H9 (cell line): ENCODE measurements at regions not wholly inside any gene's neighbourhood (a gene's known extent, or its start where the extent isn't known, plus 50 kb on each side); places are given as distances from the start of the nearest gene placed in this dataset.

ENCODE experiments used
- DNase-seq: peaks from one replicate; pipeline ENCODE4 v3.0.0-alpha.2; 2017
- H2AFZ ChIP-seq: one replicate; pipeline ENCODE4 v1.6.1; 2013; ENCODE audit warnings: mild to moderate bottlenecking, low read length, control low read depth, moderate library complexity
- H2AK5ac ChIP-seq: 2 replicates; pipeline ENCODE4 v1.6.1; 2013; ENCODE audit warnings: low read length, control low read depth, mixed read lengths; ENCODE audit not compliant: insufficient read length
- H2BK120ac ChIP-seq: one replicate; pipeline ENCODE4 v1.6.1; 2013; ENCODE audit warnings: low read depth, mild to moderate bottlenecking, low read length, control low read depth, inconsistent platforms; ENCODE audit not compliant: poor library complexity, severe bottlenecking
- H2BK12ac ChIP-seq: 2 replicates; pipeline ENCODE4 v1.6.1; 2013; ENCODE audit warnings: low read length, control low read depth, mixed read lengths, low read depth; ENCODE audit not compliant: insufficient read length
- H2BK15ac ChIP-seq: 2 replicates; pipeline ENCODE4 v1.6.1; 2013; ENCODE audit warnings: low read depth, low read length, control low read depth
- H2BK20ac ChIP-seq: one replicate; pipeline ENCODE4 v1.6.1; 2013; ENCODE audit warnings: low read depth, mild to moderate bottlenecking, low read length, control low read depth, inconsistent platforms; ENCODE audit not compliant: poor library complexity, severe bottlenecking
- H2BK5ac ChIP-seq: 2 replicates; pipeline ENCODE4 v1.6.1; 2013; ENCODE audit warnings: low read length, control low read depth, mixed read lengths; ENCODE audit not compliant: insufficient read length
- H3K14ac ChIP-seq: 2 replicates; pipeline ENCODE4 v1.6.1; 2013; ENCODE audit warnings: low read length, control low read depth; ENCODE audit not compliant: insufficient read depth
- H3K18ac ChIP-seq: 2 replicates; pipeline ENCODE4 v1.6.1; 2013; ENCODE audit warnings: low read depth, mild to moderate bottlenecking, mixed read lengths, low read length, control low read depth; ENCODE audit not compliant: insufficient read length
- H3K23ac ChIP-seq: 2 replicates; pipeline ENCODE4 v1.6.1; 2013; ENCODE audit warnings: low read length, control low read depth, mixed read lengths, low read depth; ENCODE audit not compliant: insufficient read length
- H3K23me2 ChIP-seq: 2 replicates; pipeline ENCODE4 v1.6.1; 2013; ENCODE audit warnings: low read depth, mild to moderate bottlenecking, mixed read lengths, low read length, control low read depth; ENCODE audit not compliant: insufficient read length, poor library complexity, severe bottlenecking
- H3K27ac ChIP-seq: 2 replicates; pipeline ENCODE4 v1.5.1; 2013; ENCODE audit warnings: low read length, control low read depth, mixed read lengths, low read depth; ENCODE audit not compliant: insufficient read length
- H3K27me3 ChIP-seq: 2 replicates; pipeline ENCODE4 v1.6.1; 2013; ENCODE audit warnings: low read length, control low read depth, inconsistent platforms; ENCODE audit not compliant: insufficient read depth
- H3K4ac ChIP-seq: 2 replicates; pipeline ENCODE4 v1.6.1; 2013; ENCODE audit warnings: low read depth, mild to moderate bottlenecking, control low read depth, inconsistent platforms, low read length, moderate library complexity
- H3K4me1 ChIP-seq: 2 replicates; pipeline ENCODE4 v1.6.1; 2013; ENCODE audit warnings: low read length, control low read depth, inconsistent platforms; ENCODE audit not compliant: insufficient read depth
- H3K4me2 ChIP-seq: 2 replicates; pipeline ENCODE4 v1.6.1; 2013; ENCODE audit warnings: low read length, control low read depth, mixed read lengths; ENCODE audit not compliant: insufficient read length, insufficient read depth
- H3K56ac ChIP-seq: 2 replicates; pipeline ENCODE4 v1.6.1; 2013; ENCODE audit warnings: low read depth, mild to moderate bottlenecking, mixed read lengths, low read length, control low read depth; ENCODE audit not compliant: insufficient read length
- H3K79me1 ChIP-seq: 2 replicates; pipeline ENCODE4 v1.6.1; 2013; ENCODE audit warnings: low read depth, mild to moderate bottlenecking, moderate library complexity, low read length, control low read depth, inconsistent platforms; ENCODE audit not compliant: insufficient read depth, poor library complexity, severe bottlenecking
- H3K79me2 ChIP-seq: 2 replicates; pipeline ENCODE4 v1.6.1; 2013; ENCODE audit warnings: low read length, control low read depth, inconsistent platforms; ENCODE audit not compliant: insufficient read depth
- H3K9ac ChIP-seq: 2 replicates; pipeline ENCODE4 v1.6.1; 2013; ENCODE audit warnings: low read length, control low read depth, mixed read lengths; ENCODE audit not compliant: insufficient read length; ENCODE audit errors: extremely low read depth
- H3K9me3 ChIP-seq: one replicate; pipeline ENCODE4 v1.6.1; 2013; ENCODE audit warnings: low read depth, low read length, inconsistent platforms; ENCODE audit not compliant: control insufficient read depth
- H3T11ph ChIP-seq: one replicate; pipeline ENCODE4 v1.6.1; 2013; ENCODE audit warnings: mild to moderate bottlenecking, low read length, control low read depth, inconsistent platforms
- H4K20me1 ChIP-seq: one replicate; pipeline ENCODE4 v1.6.1; 2013; ENCODE audit not compliant: control insufficient read depth, insufficient read length, insufficient read depth
- H4K5ac ChIP-seq: 2 replicates; pipeline ENCODE4 v1.6.1; 2013; ENCODE audit warnings: low read depth, mild to moderate bottlenecking, mixed read lengths, low read length, control low read depth; ENCODE audit not compliant: insufficient read length
- H4K8ac ChIP-seq: replicated peaks from 2 replicates; pipeline ENCODE4 v1.6.1; 2013; ENCODE audit warnings: low read length, control low read depth, mixed read lengths, low read depth; ENCODE audit not compliant: insufficient read length
- H4K91ac ChIP-seq: 2 replicates; pipeline ENCODE4 v1.6.1; 2013; ENCODE audit warnings: low read depth, mild to moderate bottlenecking, moderate library complexity, mixed read lengths, low read length, control low read depth; ENCODE audit not compliant: insufficient read length
- H3K27ac Mint-ChIP-seq, 3 experiments: 2 replicates in 2 of 3; 3 replicates in 1 of 3; pipeline ENCODE4 v1.8.0; 2020 to 2021; ENCODE audit warnings: mixed read lengths in 3 of 3, mild to moderate bottlenecking in 1 of 3, moderate library complexity in 1 of 3
- H3K27me3 Mint-ChIP-seq: 2 replicates; pipeline ENCODE4 v1.8.0; 2021; ENCODE audit warnings: low read depth, mild to moderate bottlenecking, moderate library complexity, mixed read lengths
- H3K36me3 Mint-ChIP-seq, 3 experiments: 2 replicates in 2 of 3; 3 replicates in 1 of 3; pipeline ENCODE4 v1.8.0; 2020 to 2021; ENCODE audit warnings: low read depth in 3 of 3, mixed read lengths in 3 of 3; ENCODE audit not compliant: insufficient read depth in 1 of 3
- H3K4me1 Mint-ChIP-seq, 2 experiments: 2 replicates each; pipeline ENCODE4 v1.8.0; 2020; ENCODE audit warnings: mixed read lengths in 2 of 2
- H3K4me3 Mint-ChIP-seq, 2 experiments: 2 replicates in 1 of 2; 3 replicates in 1 of 2; pipeline ENCODE4 v1.8.0; 2020 to 2021; ENCODE audit warnings: mild to moderate bottlenecking in 2 of 2, mixed read lengths in 2 of 2, moderate library complexity in 1 of 2
- H3K9me3 Mint-ChIP-seq, 2 experiments: 2 replicates in 1 of 2; 3 replicates in 1 of 2; pipeline ENCODE4 v1.8.0; 2020; ENCODE audit warnings: mild to moderate bottlenecking in 2 of 2, mixed read lengths in 2 of 2, moderate library complexity in 1 of 2
- WGBS: extraction: QIAGEN DNeasy Blood & Tissue Kit; methylation state at CpG from one replicate; pipeline ENCODE4 v1.1.7; 2013; ENCODE audit warnings: missing lambda C conversion rate, low lambda C conversion rate, mixed read lengths; ENCODE audit not compliant: insufficient read length; ENCODE audit errors: extremely low coverage; 5-methylcytosine and 5-hydroxymethylcytosine counted together
- TF ChIP-seq, protein P1 (sequence below): fragments of 200-600 bp; sonication (generic); conservative IDR thresholded peaks from 3 replicates; pipeline ENCODE4 v1.8.0; 2021; ENCODE audit warnings: antibody characterized with exemption, mild to moderate bottlenecking

DNA sequence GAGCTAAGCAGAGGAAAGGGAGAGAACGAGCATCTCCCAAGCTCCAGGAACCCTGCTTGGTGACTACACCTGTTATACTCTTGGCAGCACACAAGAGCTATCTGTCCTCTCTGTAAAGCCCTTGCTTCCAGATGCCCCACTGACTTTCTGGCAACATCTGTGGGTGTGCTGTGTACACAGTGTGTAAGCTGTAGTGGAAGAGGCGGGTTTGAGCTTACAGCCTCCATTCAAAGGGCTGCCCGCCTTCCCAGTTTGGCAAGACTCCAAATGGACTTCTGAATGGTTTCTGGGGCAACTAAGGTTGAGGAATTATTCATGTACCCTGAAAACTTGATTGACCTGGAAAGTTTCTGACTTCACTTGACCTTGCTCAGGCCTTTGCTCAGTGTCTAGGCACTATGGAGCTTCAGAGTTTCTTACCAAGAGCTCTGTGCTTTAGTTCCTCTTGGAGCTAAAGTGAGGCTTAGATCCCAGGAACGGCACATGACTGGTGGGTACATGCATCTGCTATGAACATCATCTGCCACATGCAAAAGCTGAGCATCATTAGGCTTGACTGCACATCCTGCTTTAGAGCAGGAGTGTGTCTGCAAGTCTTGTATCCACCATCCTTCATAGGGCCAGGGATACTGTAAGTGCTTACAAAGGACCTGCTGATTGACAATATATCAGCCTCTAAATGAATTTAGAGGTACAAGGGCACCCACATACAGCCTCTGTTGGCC is 290.9 kb upstream of the SIX2 start:
- H4K5ac ChIP-seq: no peak overlapping the region
- no peak overlapping the region for H3T11ph ChIP-seq
- H3K4me1 Mint-ChIP-seq: no peaks in the 10 kb centered on the region; a peak in 1 of 4 replicates
- no peak overlapping the region for H2BK120ac ChIP-seq
- H4K8ac ChIP-seq: no peak overlapping the region
- DNase-seq: no peak
- no peak overlapping the region for H3K23ac ChIP-seq
- H3K27ac ChIP-seq: no peak overlapping the region
- H2BK15ac ChIP-seq: no peak overlapping the region
- H3K27me3 Mint-ChIP-seq: peaks cover 7% of the 10 kb centered on the region
- TF ChIP-seq, protein P1, sequence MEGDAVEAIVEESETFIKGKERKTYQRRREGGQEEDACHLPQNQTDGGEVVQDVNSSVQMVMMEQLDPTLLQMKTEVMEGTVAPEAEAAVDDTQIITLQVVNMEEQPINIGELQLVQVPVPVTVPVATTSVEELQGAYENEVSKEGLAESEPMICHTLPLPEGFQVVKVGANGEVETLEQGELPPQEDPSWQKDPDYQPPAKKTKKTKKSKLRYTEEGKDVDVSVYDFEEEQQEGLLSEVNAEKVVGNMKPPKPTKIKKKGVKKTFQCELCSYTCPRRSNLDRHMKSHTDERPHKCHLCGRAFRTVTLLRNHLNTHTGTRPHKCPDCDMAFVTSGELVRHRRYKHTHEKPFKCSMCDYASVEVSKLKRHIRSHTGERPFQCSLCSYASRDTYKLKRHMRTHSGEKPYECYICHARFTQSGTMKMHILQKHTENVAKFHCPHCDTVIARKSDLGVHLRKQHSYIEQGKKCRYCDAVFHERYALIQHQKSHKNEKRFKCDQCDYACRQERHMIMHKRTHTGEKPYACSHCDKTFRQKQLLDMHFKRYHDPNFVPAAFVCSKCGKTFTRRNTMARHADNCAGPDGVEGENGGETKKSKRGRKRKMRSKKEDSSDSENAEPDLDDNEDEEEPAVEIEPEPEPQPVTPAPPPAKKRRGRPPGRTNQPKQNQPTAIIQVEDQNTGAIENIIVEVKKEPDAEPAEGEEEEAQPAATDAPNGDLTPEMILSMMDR: no peak
- H3K4me3 Mint-ChIP-seq: no peak overlapping the region
- H2BK5ac ChIP-seq: no peak overlapping the region
- H3K36me3 Mint-ChIP-seq: no peaks in the 10 kb centered on the region; a peak in 1 of 7 replicates
- no peaks in the 10 kb centered on the region for H3K9me3 Mint-ChIP-seq
- no peak overlapping the region for H3K4ac ChIP-seq
- H3K9me3 ChIP-seq: no peaks in the 10 kb centered on the region
- no peak overlapping the region for H3K4me2 ChIP-seq
- H3K18ac ChIP-seq: no peak overlapping the region
- no peak overlapping the region for H4K91ac ChIP-seq
- no peak overlapping the region for H3K56ac ChIP-seq
- no peak overlapping the region for H2BK12ac ChIP-seq
- no CpG with 5 or more reads among the region's 4 CpGs for WGBS
- no peak overlapping the region for H2AK5ac ChIP-seq
- no peaks in the 10 kb centered on the region for H3K27me3 ChIP-seq
- H3K9ac ChIP-seq: no peak overlapping the region
- no peak overlapping the region for H3K14ac ChIP-seq
- no peaks in the 10 kb centered on the region for H3K4me1 ChIP-seq
- no peaks in the 10 kb centered on the region for H3K23me2 ChIP-seq
- H3K79me2 ChIP-seq: no peaks in the 10 kb centered on the region
- no peaks in the 10 kb centered on the region for H3K79me1 ChIP-seq
- H2AFZ ChIP-seq: no peak overlapping the region
- H3K27ac Mint-ChIP-seq: no peak overlapping the region
- no peak overlapping the region for H2BK20ac ChIP-seq
- no peaks in the 10 kb centered on the region for H4K20me1 ChIP-seq
